WI38 (cell line): ENCODE measurements at regions not wholly inside any gene's neighbourhood (a gene's known extent, or its start where the extent isn't known, plus 50 kb on each side); places are given as distances from the start of the nearest gene placed in this dataset.

Source experiments
- H3K4me3 ChIP-seq: 2 replicates; pipeline ENCODE4 v1.5.1; 2011; ENCODE audit warnings: low read depth, mild to moderate bottlenecking, control low read depth, low read length
- CTCF ChIP-seq: IDR thresholded peaks from 2 replicates; pipeline ENCODE4 v1.5.1; 2012; ENCODE audit warnings: low read depth, mild to moderate bottlenecking, control low read depth, low read length

- no peak overlapping the region for H3K4me3 ChIP-seq
- TF ChIP-seq CTCF: no peak
Observed at GRCh38 chr5:168151041-168151440, 140.4 kb upstream of the WWC1 start.

DNA sequence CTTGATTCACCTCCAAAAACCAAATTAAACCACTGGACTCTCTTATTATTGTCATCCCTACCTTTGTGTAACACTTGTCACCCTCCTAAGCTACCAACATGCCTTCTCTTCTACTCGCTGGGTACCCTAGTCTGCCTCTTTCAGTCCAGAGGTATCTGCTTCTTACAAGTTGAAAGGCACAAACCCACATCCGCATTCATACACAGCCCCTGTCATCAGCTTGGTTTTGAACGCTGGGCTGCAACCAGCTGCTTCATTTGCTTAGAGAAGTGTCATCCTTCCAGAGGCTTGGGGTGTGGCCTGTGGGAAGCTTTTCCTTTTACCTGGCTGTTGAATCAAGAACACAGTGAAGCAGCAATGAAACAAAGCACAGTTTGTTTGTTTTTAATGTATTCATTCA, 138.8 kb upstream of the WWC1 start:
- H3K4me3 ChIP-seq: no peak overlapping the region
- TF ChIP-seq CTCF: no peak

DNA sequence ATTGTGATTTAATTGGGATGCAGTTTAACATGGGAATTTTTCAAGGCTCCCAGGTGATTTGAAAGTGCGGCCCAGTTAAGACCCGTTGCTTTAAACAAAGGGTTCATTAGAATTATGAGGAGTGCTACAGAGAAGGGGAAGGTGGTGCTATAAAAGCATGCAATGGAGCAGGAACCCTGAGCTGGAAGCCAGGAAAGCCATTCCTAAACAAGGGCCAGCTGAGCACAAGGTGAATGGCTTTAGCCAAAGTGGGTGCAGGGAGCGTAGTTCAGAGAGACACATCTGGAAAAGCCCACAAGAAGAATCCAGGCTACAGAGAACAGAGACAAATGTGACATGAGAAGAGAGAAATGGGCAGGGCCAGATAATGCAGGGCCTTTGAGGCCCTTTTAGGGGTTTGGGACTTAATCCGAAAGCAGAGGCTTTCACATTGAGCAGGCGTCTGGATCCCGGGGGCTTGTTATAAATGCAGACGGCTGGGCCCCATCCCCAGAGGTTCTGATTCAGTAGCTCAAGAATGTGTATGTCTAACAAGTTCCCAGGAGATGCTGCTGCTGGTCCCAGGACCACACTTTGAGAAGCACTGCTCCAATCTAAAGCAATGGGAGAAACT, 138.1 kb upstream of the WWC1 start:
- no peak overlapping the region for H3K4me3 ChIP-seq

GRCh38 chr5:168153876-168154270, 137.6 kb upstream of the WWC1 start:
- TF ChIP-seq CTCF: no peak

More for the DNA sequence above, 138.1 kb upstream of the WWC1 start:
- TF ChIP-seq CTCF: no peak

DNA sequence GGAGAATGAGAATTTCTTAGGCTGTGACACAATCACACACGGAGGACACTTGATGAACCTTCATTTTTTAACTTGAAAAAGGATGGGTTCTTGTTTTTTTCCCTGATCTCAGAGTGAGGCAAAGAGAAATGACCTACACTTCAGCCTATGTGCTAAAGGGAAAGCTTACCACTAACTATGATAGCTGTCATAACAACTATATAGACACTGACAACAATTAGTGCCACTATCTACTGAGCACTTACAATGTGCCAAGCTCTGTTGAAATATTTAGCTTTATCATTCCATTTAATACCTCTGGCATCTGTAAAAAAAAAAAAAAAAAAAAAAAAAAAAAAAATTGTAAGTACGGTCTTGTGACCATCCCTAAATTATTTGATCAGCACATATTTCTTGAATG, 135.9 kb upstream of the WWC1 start:
- H3K4me3 ChIP-seq: no peak overlapping the region
- TF ChIP-seq CTCF: no peak

More at GRCh38 chr5:168153876-168154270, 137.6 kb upstream of the WWC1 start:
- H3K4me3 ChIP-seq: no peak overlapping the region

DNA sequence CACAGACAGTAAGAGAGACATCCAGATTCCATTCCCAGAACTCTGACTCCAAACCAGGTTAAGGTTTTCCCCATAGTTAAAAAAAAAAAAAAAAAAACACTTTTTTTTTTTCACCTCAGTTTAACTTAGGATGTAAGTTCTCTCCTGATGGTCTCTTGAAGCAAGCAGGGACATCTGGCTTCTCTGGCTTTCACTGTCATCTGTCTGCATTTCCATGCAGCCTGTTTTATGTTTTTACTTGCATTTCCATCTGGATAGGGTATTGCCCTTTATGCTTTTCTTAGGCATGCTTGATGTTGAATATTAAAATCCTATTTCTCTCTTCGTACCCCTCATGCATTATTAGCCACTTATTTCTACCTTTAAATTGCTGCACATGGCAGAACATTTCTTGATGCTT, 135.3 kb upstream of the WWC1 start:
- no peak for TF ChIP-seq CTCF

DNA sequence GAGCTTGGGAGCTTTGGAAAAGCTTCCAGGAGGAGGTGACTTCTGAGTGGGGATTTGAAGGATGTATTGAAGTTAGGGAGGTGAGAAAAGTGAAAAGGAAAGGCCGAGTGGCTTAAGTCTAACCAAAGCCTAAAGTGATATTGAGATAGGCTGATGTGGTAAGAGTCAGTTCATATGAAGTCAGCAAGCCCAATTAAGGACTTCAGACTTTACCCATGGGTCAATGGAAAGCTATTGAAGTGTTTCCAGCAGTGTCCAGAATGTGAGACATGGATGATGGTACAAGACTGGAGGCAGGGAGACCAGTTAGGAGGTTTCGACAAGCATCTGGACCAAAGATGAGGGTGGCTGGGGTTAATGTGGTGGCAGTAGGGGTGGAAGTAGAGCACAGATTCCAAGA, 134.3 kb upstream of the WWC1 start:
- no peak overlapping the region for H3K4me3 ChIP-seq
- no peak for TF ChIP-seq CTCF

More for the DNA sequence above, 135.3 kb upstream of the WWC1 start:
- H3K4me3 ChIP-seq: no peak overlapping the region
